ENCODE measurements at regions not wholly inside any gene's neighbourhood (a gene's known extent, or its start where the extent isn't known, plus 50 kb on each side); places are given as distances from the start of the nearest gene placed in this dataset.

GRCh38 chr13:63344711-63345110 lies 1929.1 kb upstream of the PCDH20 start:
- no peaks in the 10 kb centered on the region for H3K4me1 ChIP-seq (ENCODE audit: control insufficient read depth in 3 of 3, insufficient read depth in 2 of 3, low read depth in 1 of 3, low read length in 2 of 3)
- H3K9me3 ChIP-seq (ENCODE audit: control insufficient read depth in 2 of 2, insufficient read depth in 1 of 2, low read depth in 1 of 2, low read length in 1 of 2), result no peaks in the 10 kb centered on the region
- H3K4me3 ChIP-seq (ENCODE audit: low read depth in 1 of 3, low read length in 3 of 3), result no peak overlapping the region
- FAIRE-seq (no peak), DNase-seq (no peak)
- H3K36me3 ChIP-seq (ENCODE audit: control insufficient read depth in 3 of 3, insufficient read depth in 2 of 3, low read depth in 1 of 3, low read length in 3 of 3), result no peaks in the 10 kb centered on the region
- H3K27ac ChIP-seq (ENCODE audit: low read depth in 1 of 3, low read length in 2 of 3), result no peak overlapping the region
- WGBS, 3 donors, result 53 to 69% (median 62%) methylated on average over 1 of the region's 1 CpG
- no peaks in the 10 kb centered on the region for H3K27me3 ChIP-seq (ENCODE audit: control insufficient read depth in 3 of 3, insufficient read depth in 3 of 3, low read length in 3 of 3)

- Histone ChIP-seq H3K27ac (ENCODE audit: low read depth in 1 of 3, low read length in 2 of 3) (no peak overlapping the region), H3K27me3 (ENCODE audit: control insufficient read depth in 3 of 3, insufficient read depth in 3 of 3, low read length in 3 of 3) (no peaks in the 10 kb centered on the region), H3K4me3 (ENCODE audit: low read depth in 1 of 3, low read length in 3 of 3) (no peak overlapping the region), H3K9me3 (ENCODE audit: control insufficient read depth in 2 of 2, insufficient read depth in 1 of 2, low read depth in 1 of 2, low read length in 1 of 2) (peaks cover 0 to 7% of the 10 kb centered on the region in 2 donors), H3K36me3 (ENCODE audit: control insufficient read depth in 3 of 3, insufficient read depth in 2 of 3, low read depth in 1 of 3, low read length in 3 of 3) (no peaks in the 10 kb centered on the region), H3K4me1 (ENCODE audit: control insufficient read depth in 3 of 3, insufficient read depth in 2 of 3, low read depth in 1 of 3, low read length in 2 of 3) (no peaks in the 10 kb centered on the region)
- 72 to 78% (median 76%) methylated on average over 5 of the region's 5 CpGs for WGBS, 3 donors
- DNase-seq (no peak), FAIRE-seq (no peak)
Measured at GRCh38 chr13:63337921-63338320, 1922.3 kb upstream of the PCDH20 start.

DNA sequence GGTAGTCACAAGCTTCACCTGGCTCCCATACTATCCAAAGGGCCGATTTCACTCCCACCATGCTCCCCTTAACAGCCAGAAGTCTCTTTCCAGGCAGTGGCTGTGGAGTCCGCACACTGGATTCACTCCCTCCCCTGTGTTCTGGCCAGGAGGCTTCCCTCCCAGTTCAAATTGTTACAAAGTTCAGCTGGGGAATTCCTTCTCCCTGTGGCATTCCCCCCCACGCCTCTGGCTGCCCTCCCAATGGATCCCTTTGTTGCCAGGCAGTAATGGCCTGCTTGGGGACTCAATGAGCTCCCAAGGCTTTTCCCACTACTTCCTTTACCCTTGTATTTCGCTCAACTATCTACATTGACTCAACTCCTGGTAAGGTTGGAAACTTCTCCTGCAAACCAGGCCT lies 1921.4 kb upstream of the PCDH20 start:
- 37 to 62% (median 50%) methylated on average over 4 of the region's 4 CpGs for WGBS, 3 donors
- Histone ChIP-seq H3K9me3 (ENCODE audit: control insufficient read depth in 2 of 2, insufficient read depth in 1 of 2, low read depth in 1 of 2, low read length in 1 of 2) (peaks cover 0 to 7% of the 10 kb centered on the region in 2 donors), H3K36me3 (ENCODE audit: control insufficient read depth in 3 of 3, insufficient read depth in 2 of 3, low read depth in 1 of 3, low read length in 3 of 3) (no peaks in the 10 kb centered on the region), H3K27me3 (ENCODE audit: control insufficient read depth in 3 of 3, insufficient read depth in 3 of 3, low read length in 3 of 3) (no peaks in the 10 kb centered on the region), H3K27ac (ENCODE audit: low read depth in 1 of 3, low read length in 2 of 3) (no peak overlapping the region), H3K4me1 (ENCODE audit: control insufficient read depth in 3 of 3, insufficient read depth in 2 of 3, low read depth in 1 of 3, low read length in 2 of 3) (no peaks in the 10 kb centered on the region), H3K4me3 (ENCODE audit: low read depth in 1 of 3, low read length in 3 of 3) (no peak overlapping the region)
- FAIRE-seq, result no peak
- no peak for DNase-seq

- FAIRE-seq, result no peak
- no peak overlapping the region for H3K27ac ChIP-seq (ENCODE audit: low read depth in 1 of 3, low read length in 2 of 3)
- no peak for DNase-seq
- H3K4me3 ChIP-seq (ENCODE audit: low read depth in 1 of 3, low read length in 3 of 3), result no peak overlapping the region
- H3K27me3 ChIP-seq (ENCODE audit: control insufficient read depth in 3 of 3, insufficient read depth in 3 of 3, low read length in 3 of 3), result no peaks in the 10 kb centered on the region
- H3K36me3 ChIP-seq (ENCODE audit: control insufficient read depth in 3 of 3, insufficient read depth in 2 of 3, low read depth in 1 of 3, low read length in 3 of 3), result no peaks in the 10 kb centered on the region
- no peaks in the 10 kb centered on the region for H3K4me1 ChIP-seq (ENCODE audit: control insufficient read depth in 3 of 3, insufficient read depth in 2 of 3, low read depth in 1 of 3, low read length in 2 of 3)
- H3K9me3 ChIP-seq (ENCODE audit: control insufficient read depth in 2 of 2, insufficient read depth in 1 of 2, low read depth in 1 of 2, low read length in 1 of 2), result peaks cover 0 to 7% of the 10 kb centered on the region in 2 donors
- 65 to 67% (median 65%) methylated on average over 1 of the region's 1 CpG for WGBS, 3 donors
Measured at GRCh38 chr13:63336549-63336948, 1920.9 kb upstream of the PCDH20 start.

- H3K36me3 ChIP-seq (ENCODE audit: control insufficient read depth in 3 of 3, insufficient read depth in 2 of 3, low read depth in 1 of 3, low read length in 3 of 3), result no peaks in the 10 kb centered on the region
- H3K9me3 ChIP-seq (ENCODE audit: control insufficient read depth in 2 of 2, insufficient read depth in 1 of 2, low read depth in 1 of 2, low read length in 1 of 2), result no peaks in the 10 kb centered on the region
- FAIRE-seq (no peak), DNase-seq (no peak)
- H3K27me3 ChIP-seq (ENCODE audit: control insufficient read depth in 3 of 3, insufficient read depth in 3 of 3, low read length in 3 of 3), result no peaks in the 10 kb centered on the region
- H3K27ac ChIP-seq (ENCODE audit: low read depth in 1 of 3, low read length in 2 of 3), result no peak overlapping the region
- H3K4me3 ChIP-seq (ENCODE audit: low read depth in 1 of 3, low read length in 3 of 3), result no peak overlapping the region
- WGBS, 3 donors, result 84 to 91% (median 85%) methylated on average over 1 of the region's 1 CpG
- H3K4me1 ChIP-seq (ENCODE audit: control insufficient read depth in 3 of 3, insufficient read depth in 2 of 3, low read depth in 1 of 3, low read length in 2 of 3), result no peaks in the 10 kb centered on the region
Measured at GRCh38 chr13:63327584-63327983, 1911.9 kb upstream of the PCDH20 start.

- Histone ChIP-seq H3K4me3 (ENCODE audit: low read depth in 1 of 3, low read length in 3 of 3) (no peak overlapping the region), H3K27ac (ENCODE audit: low read depth in 1 of 3, low read length in 2 of 3) (no peak overlapping the region), H3K4me1 (ENCODE audit: control insufficient read depth in 3 of 3, insufficient read depth in 2 of 3, low read depth in 1 of 3, low read length in 2 of 3) (no peaks in the 10 kb centered on the region), H3K36me3 (ENCODE audit: control insufficient read depth in 3 of 3, insufficient read depth in 2 of 3, low read depth in 1 of 3, low read length in 3 of 3) (no peaks in the 10 kb centered on the region), H3K9me3 (ENCODE audit: control insufficient read depth in 2 of 2, insufficient read depth in 1 of 2, low read depth in 1 of 2, low read length in 1 of 2) (no peaks in the 10 kb centered on the region), H3K27me3 (ENCODE audit: control insufficient read depth in 3 of 3, insufficient read depth in 3 of 3, low read length in 3 of 3) (no peaks in the 10 kb centered on the region)
- FAIRE-seq, result no peak
- no peak for DNase-seq
- 68 to 75% (median 73%) methylated on average over 2 of the region's 2 CpGs for WGBS, 3 donors
Measured at GRCh38 chr13:63323441-63323840, 1907.8 kb upstream of the PCDH20 start.

DNA sequence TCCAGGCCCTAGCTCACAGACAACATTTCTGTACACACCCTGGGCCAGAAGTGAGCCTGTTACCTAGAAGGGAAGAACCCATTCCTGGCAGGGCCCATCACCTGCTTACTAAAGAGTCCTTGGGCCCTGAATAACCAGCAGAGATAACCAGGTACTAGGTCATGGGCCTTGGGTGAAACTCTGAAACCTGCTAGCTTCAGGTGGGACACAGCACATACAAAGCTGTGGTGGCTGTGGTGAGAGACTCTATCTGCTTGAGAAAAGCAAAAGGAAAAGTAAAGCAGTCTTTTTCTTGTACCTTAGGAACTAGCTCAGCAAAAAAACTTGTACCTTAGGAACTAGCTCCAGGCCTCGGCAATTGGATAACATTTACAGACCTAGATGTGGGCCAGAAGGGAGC lies 1895.9 kb upstream of the PCDH20 start:
- FAIRE-seq (no peak), DNase-seq (no peak)
- H3K36me3 ChIP-seq (ENCODE audit: control insufficient read depth in 3 of 3, insufficient read depth in 2 of 3, low read depth in 1 of 3, low read length in 3 of 3), result no peaks in the 10 kb centered on the region
- no peaks in the 10 kb centered on the region for H3K4me1 ChIP-seq (ENCODE audit: control insufficient read depth in 3 of 3, insufficient read depth in 2 of 3, low read depth in 1 of 3, low read length in 2 of 3)
- 81 to 93% (median 88%) methylated on average over 1 of the region's 1 CpG for WGBS, 3 donors
- no peaks in the 10 kb centered on the region for H3K9me3 ChIP-seq (ENCODE audit: control insufficient read depth in 2 of 2, insufficient read depth in 1 of 2, low read depth in 1 of 2, low read length in 1 of 2)
- H3K27ac ChIP-seq (ENCODE audit: low read depth in 1 of 3, low read length in 2 of 3), result no peak overlapping the region
- no peak overlapping the region for H3K4me3 ChIP-seq (ENCODE audit: low read depth in 1 of 3, low read length in 3 of 3)
- H3K27me3 ChIP-seq (ENCODE audit: control insufficient read depth in 3 of 3, insufficient read depth in 3 of 3, low read length in 3 of 3), result no peaks in the 10 kb centered on the region

- Histone ChIP-seq H3K27ac (ENCODE audit: low read depth in 1 of 3, low read length in 2 of 3) (no peak overlapping the region), H3K9me3 (ENCODE audit: control insufficient read depth in 2 of 2, insufficient read depth in 1 of 2, low read depth in 1 of 2, low read length in 1 of 2) (no peaks in the 10 kb centered on the region), H3K4me3 (ENCODE audit: low read depth in 1 of 3, low read length in 3 of 3) (no peak overlapping the region), H3K36me3 (ENCODE audit: control insufficient read depth in 3 of 3, insufficient read depth in 2 of 3, low read depth in 1 of 3, low read length in 3 of 3) (no peaks in the 10 kb centered on the region), H3K27me3 (ENCODE audit: control insufficient read depth in 3 of 3, insufficient read depth in 3 of 3, low read length in 3 of 3) (no peaks in the 10 kb centered on the region), H3K4me1 (ENCODE audit: control insufficient read depth in 3 of 3, insufficient read depth in 2 of 3, low read depth in 1 of 3, low read length in 2 of 3) (no peaks in the 10 kb centered on the region)
- FAIRE-seq, result no peak
- DNase-seq, result no peak
- WGBS, 3 donors, result 65 to 77% (median 70%) methylated on average over 5 of the region's 5 CpGs
Measured at GRCh38 chr13:63308549-63309165, 1893.0 kb upstream of the PCDH20 start.

GRCh38 chr13:63307228-63307627 lies 1891.6 kb upstream of the PCDH20 start:
- no peak for DNase-seq
- no peak overlapping the region for H3K27ac ChIP-seq (ENCODE audit: low read depth in 1 of 3, low read length in 2 of 3)
- 26 to 48% (median 31%) methylated on average over 3 of the region's 3 CpGs for WGBS, 3 donors
- H3K36me3 ChIP-seq (ENCODE audit: control insufficient read depth in 3 of 3, insufficient read depth in 2 of 3, low read depth in 1 of 3, low read length in 3 of 3), result no peaks in the 10 kb centered on the region
- H3K9me3 ChIP-seq (ENCODE audit: control insufficient read depth in 2 of 2, insufficient read depth in 1 of 2, low read depth in 1 of 2, low read length in 1 of 2), result no peaks in the 10 kb centered on the region
- no peaks in the 10 kb centered on the region for H3K27me3 ChIP-seq (ENCODE audit: control insufficient read depth in 3 of 3, insufficient read depth in 3 of 3, low read length in 3 of 3)
- FAIRE-seq, result no peak
- H3K4me3 ChIP-seq (ENCODE audit: low read depth in 1 of 3, low read length in 3 of 3), result no peak overlapping the region
- H3K4me1 ChIP-seq (ENCODE audit: control insufficient read depth in 3 of 3, insufficient read depth in 2 of 3, low read depth in 1 of 3, low read length in 2 of 3), result no peaks in the 10 kb centered on the region
